HEK293T (cell line): ENCODE measurements at regions not wholly inside any gene's neighbourhood (a gene's known extent, or its start where the extent isn't known, plus 50 kb on each side); places are given as distances from the start of the nearest gene placed in this dataset.

Source experiments
- ARNT ChIP-seq: fragments of 450-650 bp; IDR thresholded peaks from 2 replicates; pipeline ENCODE4 v1.6.1; 2017; ENCODE audit warnings: mild to moderate bottlenecking
- FOXK2 ChIP-seq: fragments of 450-650 bp; IDR thresholded peaks from 2 replicates; pipeline ENCODE4 v1.6.1; 2016; ENCODE audit warnings: mild to moderate bottlenecking
- FOXM1 ChIP-seq: fragments of 450-650 bp; IDR thresholded peaks from 2 replicates; pipeline ENCODE4 v1.6.1; 2017; ENCODE audit warnings: mild to moderate bottlenecking, borderline replicate concordance
- PKNOX1 ChIP-seq: fragments of 450-650 bp; IDR thresholded peaks from 2 replicates; pipeline ENCODE4 v1.6.1; 2016
- SP1 ChIP-seq: fragments of 450-650 bp; IDR thresholded peaks from 2 replicates; pipeline ENCODE4 v1.6.1; 2017
- SUZ12 ChIP-seq: fragments of 450-650 bp; IDR thresholded peaks from 2 replicates; pipeline ENCODE4 v1.6.1; 2016; ENCODE audit warnings: mild to moderate bottlenecking
- TARDBP ChIP-seq: fragments of 450-650 bp; IDR thresholded peaks from 2 replicates; pipeline ENCODE4 v1.6.1; 2016
- ZNF384 ChIP-seq: fragments of 450-650 bp; IDR thresholded peaks from 2 replicates; pipeline ENCODE4 v1.6.1; 2016

- TF ChIP-seq SUZ12 (no peak), FOXK2 (no peak), TARDBP (no peak), SP1 (no peak), FOXM1 (no peak), ZNF384 (no peak), ARNT (no peak), PKNOX1 (no peak)
Measured at GRCh38 chr13:90622541-90622940, 724.9 kb upstream of the MIR17HG start.
